ENCODE measurements at regions not wholly inside any gene's neighbourhood (a gene's known extent, or its start where the extent isn't known, plus 50 kb on each side); places are given as distances from the start of the nearest gene placed in this dataset.

GRCh38 chr2:47234456-47234855 is 58.1 kb upstream of the CALM2 start:
- Mint-ChIP-seq H3K4me1 (ENCODE audit: unreplicated experiment) (no peaks in the 10 kb centered on the region), H3K4me3 (ENCODE audit: unreplicated experiment) (no peak overlapping the region), H3K9me3 (ENCODE audit: unreplicated experiment) (no peaks in the 10 kb centered on the region), H3K36me3 (ENCODE audit: low read depth, unreplicated experiment) (no peaks in the 10 kb centered on the region), H3K27ac (ENCODE audit: unreplicated experiment) (no peak overlapping the region), H3K27me3 (ENCODE audit: unreplicated experiment) (no peaks in the 10 kb centered on the region)
- DNase-seq (ENCODE audit: low spot score): no peak
- TF ChIP-seq, protein P1, sequence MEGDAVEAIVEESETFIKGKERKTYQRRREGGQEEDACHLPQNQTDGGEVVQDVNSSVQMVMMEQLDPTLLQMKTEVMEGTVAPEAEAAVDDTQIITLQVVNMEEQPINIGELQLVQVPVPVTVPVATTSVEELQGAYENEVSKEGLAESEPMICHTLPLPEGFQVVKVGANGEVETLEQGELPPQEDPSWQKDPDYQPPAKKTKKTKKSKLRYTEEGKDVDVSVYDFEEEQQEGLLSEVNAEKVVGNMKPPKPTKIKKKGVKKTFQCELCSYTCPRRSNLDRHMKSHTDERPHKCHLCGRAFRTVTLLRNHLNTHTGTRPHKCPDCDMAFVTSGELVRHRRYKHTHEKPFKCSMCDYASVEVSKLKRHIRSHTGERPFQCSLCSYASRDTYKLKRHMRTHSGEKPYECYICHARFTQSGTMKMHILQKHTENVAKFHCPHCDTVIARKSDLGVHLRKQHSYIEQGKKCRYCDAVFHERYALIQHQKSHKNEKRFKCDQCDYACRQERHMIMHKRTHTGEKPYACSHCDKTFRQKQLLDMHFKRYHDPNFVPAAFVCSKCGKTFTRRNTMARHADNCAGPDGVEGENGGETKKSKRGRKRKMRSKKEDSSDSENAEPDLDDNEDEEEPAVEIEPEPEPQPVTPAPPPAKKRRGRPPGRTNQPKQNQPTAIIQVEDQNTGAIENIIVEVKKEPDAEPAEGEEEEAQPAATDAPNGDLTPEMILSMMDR (IDR thresholded peaks at IDR 0.05; ENCODE audit: unreplicated experiment): no peak

DNA sequence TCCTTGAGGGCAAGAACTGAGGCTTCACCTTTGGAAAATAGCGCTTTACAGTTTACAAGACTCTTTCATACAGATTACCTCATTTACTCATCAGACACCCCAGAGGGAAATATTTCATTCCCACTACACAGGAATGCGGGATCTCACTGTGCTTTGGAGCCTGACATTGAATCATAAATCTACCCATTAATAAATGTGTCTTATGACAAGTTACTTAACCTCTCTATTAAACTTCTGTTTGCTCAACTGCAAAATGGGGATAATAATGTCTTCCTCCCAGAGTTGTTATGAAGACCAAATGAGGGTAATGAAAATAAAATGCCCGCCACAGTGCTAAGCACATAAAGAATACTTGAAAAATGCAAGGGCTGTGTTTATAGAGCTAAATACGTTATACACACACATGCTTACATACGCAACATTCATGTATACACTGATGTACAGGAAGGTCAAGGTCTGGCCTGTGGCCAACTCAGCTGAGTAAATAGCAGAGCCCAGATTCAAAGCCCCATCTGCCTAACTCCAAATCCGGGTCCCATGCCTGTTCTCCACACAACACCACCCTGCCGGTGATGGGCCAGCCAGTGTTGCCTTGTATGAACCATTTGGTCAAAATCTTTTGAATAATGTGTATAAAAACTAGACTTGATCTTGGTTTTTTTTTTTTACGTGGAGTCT is 56.6 kb upstream of the CALM2 start:
- Mint-ChIP-seq H3K27ac (ENCODE audit: unreplicated experiment) (no peak overlapping the region), H3K4me3 (ENCODE audit: unreplicated experiment) (no peak overlapping the region), H3K4me1 (ENCODE audit: unreplicated experiment) (peaks cover 3% of the 10 kb centered on the region), H3K9me3 (ENCODE audit: unreplicated experiment) (no peaks in the 10 kb centered on the region), H3K36me3 (ENCODE audit: low read depth, unreplicated experiment) (no peaks in the 10 kb centered on the region), H3K27me3 (ENCODE audit: unreplicated experiment) (no peaks in the 10 kb centered on the region)
- TF ChIP-seq, protein P1 (IDR thresholded peaks at IDR 0.05; ENCODE audit: unreplicated experiment): no peak
- DNase-seq (ENCODE audit: low spot score): no peak

- H3K36me3 Mint-ChIP-seq (ENCODE audit: low read depth, unreplicated experiment): no peaks in the 10 kb centered on the region
- no peaks in the 10 kb centered on the region for H3K9me3 Mint-ChIP-seq (ENCODE audit: unreplicated experiment)
- DNase-seq (ENCODE audit: low spot score): no peak
- TF ChIP-seq, protein P1 (IDR thresholded peaks at IDR 0.05; ENCODE audit: unreplicated experiment): no peak
- no peak overlapping the region for H3K27ac Mint-ChIP-seq (ENCODE audit: unreplicated experiment)
- H3K4me3 Mint-ChIP-seq (ENCODE audit: unreplicated experiment): no peak overlapping the region
- H3K27me3 Mint-ChIP-seq (ENCODE audit: unreplicated experiment): no peaks in the 10 kb centered on the region
- peaks cover 26% of the 10 kb centered on the region for H3K4me1 Mint-ChIP-seq (ENCODE audit: unreplicated experiment)
Measured at GRCh38 chr2:47230418-47230817, 54.1 kb upstream of the CALM2 start.

DNA sequence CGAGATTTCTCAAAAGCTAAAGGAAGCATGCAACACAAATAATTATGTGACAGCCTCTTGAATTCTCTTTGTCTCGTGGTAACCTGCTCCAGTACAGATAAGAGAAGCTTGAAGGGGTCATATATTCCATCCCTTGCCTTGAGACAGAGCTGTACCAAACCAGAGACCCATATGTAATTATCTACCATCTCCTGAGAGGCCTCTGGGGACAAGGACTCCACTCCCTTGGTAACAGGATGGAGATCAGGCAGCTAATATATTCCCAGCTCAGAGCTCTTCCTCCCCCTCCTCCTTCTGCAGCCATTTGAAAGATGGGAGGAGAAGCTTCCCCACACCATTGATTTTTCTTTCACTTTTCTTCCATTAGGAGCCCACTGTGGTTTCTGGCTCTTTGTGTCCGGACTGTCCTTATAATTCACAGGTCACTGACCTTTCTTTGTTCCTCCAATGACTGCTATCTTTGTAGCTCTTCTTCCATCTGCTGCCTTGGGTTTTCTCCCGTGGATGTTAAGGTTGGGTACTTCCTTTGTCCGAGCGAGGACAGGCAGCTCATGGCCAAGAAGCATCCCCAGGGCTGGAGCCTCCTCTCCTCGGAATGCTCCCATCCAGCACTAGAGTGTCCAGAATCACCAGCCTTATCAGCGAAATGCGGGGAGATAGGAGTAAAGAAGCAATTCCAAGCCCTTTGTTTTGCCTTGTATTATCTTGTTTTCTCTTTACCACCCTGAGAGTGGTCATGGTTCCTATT is 51.4 kb upstream of the CALM2 start:
- Mint-ChIP-seq H3K27ac (ENCODE audit: unreplicated experiment) (no peak overlapping the region), H3K4me1 (ENCODE audit: unreplicated experiment) (peaks cover 32% of the 10 kb centered on the region), H3K36me3 (ENCODE audit: low read depth, unreplicated experiment) (no peaks in the 10 kb centered on the region), H3K27me3 (ENCODE audit: unreplicated experiment) (no peaks in the 10 kb centered on the region), H3K4me3 (ENCODE audit: unreplicated experiment) (no peak overlapping the region), H3K9me3 (ENCODE audit: unreplicated experiment) (no peaks in the 10 kb centered on the region)
- TF ChIP-seq, protein P1 (IDR thresholded peaks at IDR 0.05; ENCODE audit: unreplicated experiment): no peak
- no peak for DNase-seq (ENCODE audit: low spot score)

DNA sequence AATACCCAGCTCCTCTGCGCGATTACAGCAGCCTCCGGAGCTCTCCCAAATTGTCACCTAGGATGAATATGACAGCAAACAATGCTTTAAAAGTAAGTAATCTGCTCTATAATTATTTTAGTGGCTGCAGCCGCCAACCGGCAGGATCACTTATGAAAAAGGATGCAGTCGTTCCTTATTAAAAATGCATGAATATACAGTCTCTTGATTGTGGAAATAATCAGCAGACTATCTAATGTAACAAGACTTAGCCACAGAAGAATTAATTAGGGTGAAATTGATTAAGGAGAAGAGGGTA is 50.6 kb upstream of the CALM2 start:
- Mint-ChIP-seq H3K4me1 (ENCODE audit: unreplicated experiment) (peaks cover 32% of the 10 kb centered on the region), H3K4me3 (ENCODE audit: unreplicated experiment) (no peak overlapping the region), H3K27me3 (ENCODE audit: unreplicated experiment) (no peaks in the 10 kb centered on the region), H3K9me3 (ENCODE audit: unreplicated experiment) (no peaks in the 10 kb centered on the region), H3K36me3 (ENCODE audit: low read depth, unreplicated experiment) (no peaks in the 10 kb centered on the region), H3K27ac (ENCODE audit: unreplicated experiment) (no peak overlapping the region)
- DNase-seq (ENCODE audit: low spot score): no peak
- TF ChIP-seq, protein P1 (IDR thresholded peaks at IDR 0.05; ENCODE audit: unreplicated experiment): no peak

All from endothelial cell (in vitro differentiated cells).